ENCODE measurements at regions not wholly inside any gene's neighbourhood (a gene's known extent, or its start where the extent isn't known, plus 50 kb on each side); places are given as distances from the start of the nearest gene placed in this dataset.
"Not testable (repeated sequence)": the region's sequence is repeated elsewhere in the genome, so short reads cannot be mapped to it uniquely, and the experiment has no call there.

DNA sequence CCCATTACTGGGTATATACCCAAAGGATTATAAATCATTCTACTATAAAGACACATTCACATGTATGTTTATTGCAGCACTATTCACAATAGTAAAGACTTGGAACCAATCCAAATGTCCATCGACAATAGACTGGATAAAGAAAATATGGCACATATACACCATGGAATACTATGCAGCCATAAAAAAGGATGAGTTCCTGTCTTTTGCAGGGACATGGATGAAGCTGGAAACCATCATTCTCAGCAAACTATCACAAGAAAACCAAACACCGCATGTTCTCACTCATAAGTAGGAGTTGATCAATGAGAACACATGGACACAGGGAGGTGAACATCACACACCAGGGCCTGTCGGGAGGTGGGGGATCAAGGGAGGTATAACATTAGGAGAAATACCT lies 62.2 kb upstream of the FBXL17 start:
- not testable (repeated sequence) for DNase-seq (ENCODE audit: low read depth)

- not testable (repeated sequence) for DNase-seq (ENCODE audit: low read depth)
Observed at GRCh38 chr5:108442063-108442651, 60.3 kb upstream of the FBXL17 start.

DNA sequence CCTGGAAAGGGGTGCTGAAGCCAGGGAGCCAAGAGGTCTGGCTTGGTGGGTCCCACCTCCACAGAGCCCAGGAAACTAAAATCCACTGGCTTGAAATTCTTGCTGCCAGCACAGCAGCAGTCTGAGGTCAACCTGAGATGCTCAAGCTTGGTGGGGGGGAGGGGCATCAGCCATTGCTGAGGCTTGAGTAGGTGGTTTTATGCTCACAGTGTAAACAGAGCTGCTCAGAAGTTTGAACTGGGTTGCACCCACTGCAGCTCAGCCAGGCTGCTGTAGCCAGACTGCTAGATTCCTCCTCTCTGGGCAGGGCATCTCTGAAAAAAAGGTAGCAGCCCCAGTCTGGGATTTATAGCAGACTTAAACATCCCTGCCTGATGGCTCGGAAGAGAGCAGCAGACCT lies 55.5 kb upstream of the FBXL17 start:
- DNase-seq (ENCODE audit: low read depth), result no peak

DNA sequence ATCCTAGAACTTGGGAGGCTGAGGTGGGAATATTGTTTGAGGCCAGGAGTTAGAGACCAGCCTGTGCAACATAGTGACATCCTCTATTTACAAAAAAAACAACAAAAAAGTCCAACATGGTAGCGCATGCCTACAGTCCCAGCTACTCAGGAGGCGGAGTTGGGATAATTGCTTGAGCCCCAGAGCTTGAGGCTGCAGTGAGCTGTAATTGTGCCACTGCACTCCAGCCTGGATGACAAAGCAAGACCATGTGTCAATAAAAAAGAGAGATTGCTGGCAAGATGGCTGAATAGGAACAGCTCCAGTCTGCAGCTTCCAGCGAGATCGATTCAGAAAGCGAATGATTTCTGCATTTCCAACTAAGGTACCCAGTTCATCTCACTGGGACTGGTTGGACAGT lies 54.8 kb upstream of the FBXL17 start:
- no peak for DNase-seq (ENCODE audit: low read depth)

DNA sequence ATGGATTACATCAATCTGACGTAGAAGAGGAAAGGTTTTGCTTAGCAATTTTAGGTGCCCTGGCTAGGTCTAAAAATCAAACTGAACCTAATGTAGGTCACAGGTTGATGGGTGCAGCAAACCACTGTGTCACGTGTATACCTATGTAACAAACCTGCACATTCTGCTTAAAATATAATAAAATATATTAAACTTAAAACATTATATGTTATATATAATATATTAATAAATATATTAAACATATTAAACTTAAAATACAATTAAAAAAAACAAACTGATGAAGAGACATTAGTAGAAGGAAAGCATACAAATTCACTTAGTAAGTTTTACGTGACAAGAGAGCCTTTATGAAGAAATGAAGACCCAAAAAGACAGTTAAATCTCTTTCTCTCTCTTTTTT lies 51.7 kb upstream of the FBXL17 start:
- no peak for DNase-seq (ENCODE audit: low read depth)

DNA sequence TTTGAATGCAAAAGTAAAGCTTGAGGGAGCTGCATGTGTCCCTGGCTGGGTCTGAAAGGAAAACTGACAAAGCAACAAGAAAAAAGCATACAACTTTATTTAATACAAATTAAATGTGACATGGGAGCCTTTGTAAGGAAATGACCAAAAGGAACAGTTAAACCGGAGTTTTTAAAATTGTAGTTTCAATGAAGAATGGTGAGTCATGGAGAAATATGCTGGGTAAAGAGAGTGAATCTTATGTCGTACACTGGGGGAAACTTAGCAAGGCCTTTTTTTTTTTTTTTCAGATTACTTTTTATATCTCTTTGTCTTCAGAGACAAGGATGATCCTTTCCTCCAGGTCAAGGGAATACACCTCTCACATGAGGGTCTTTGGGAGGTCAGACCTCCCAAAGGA lies 50.1 kb upstream of the FBXL17 start:
- DNase-seq (ENCODE audit: low read depth), result peak; percentile 14

Data from GM04504 (cell line).